ENCODE measurements at regions not wholly inside any gene's neighbourhood (a gene's known extent, or its start where the extent isn't known, plus 50 kb on each side); places are given as distances from the start of the nearest gene placed in this dataset.
"Not testable (repeated sequence)": the region's sequence is repeated elsewhere in the genome, so short reads cannot be mapped to it uniquely, and the experiment has no call there.

DNA sequence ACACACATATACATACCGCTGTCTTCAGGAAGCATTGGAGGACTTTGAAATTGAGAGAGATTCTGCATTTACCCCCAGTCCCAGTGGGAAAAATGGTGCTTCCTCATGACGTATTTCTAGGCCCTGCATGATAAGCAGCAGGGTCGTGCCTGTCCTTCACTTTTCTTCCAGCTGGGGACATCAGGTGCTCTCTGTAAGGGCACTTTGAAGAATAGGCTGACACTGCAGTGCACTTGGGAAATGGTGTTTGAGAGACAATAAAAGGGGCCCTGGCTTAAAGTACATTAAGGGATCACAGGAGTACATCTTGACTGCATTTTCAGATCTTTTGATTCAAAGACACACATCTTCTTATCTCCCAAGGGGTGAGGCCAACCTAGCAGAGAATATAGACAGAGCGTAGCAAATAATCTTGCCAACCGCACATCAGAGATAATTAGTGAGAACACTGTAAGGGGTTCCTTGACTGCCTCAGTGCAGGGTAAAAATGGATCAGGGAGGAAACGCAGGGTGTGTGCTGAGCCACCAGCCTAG, 437.9 kb downstream of the CSNK1G3 start:
- no peak overlapping the region for H3K9ac ChIP-seq (ENCODE audit: low read depth, low read length)
- H3K4me3 ChIP-seq (ENCODE audit: low read length), result no peak overlapping the region
- no peaks in the 10 kb centered on the region for H3K27me3 ChIP-seq (ENCODE audit: control insufficient read depth, insufficient read depth, low read length)
- H3K4me2 ChIP-seq (ENCODE audit: low read length), result no peak overlapping the region
- no peaks in the 10 kb centered on the region for H3K9me3 ChIP-seq (replicated peaks; ENCODE audit: low read length)
- no peaks in the 10 kb centered on the region for H3K36me3 ChIP-seq (ENCODE audit: insufficient read depth, low read length)
- H3K4me1 ChIP-seq (ENCODE audit: control insufficient read depth, insufficient read depth, low read length), result peaks cover 17% of the 10 kb centered on the region

DNA sequence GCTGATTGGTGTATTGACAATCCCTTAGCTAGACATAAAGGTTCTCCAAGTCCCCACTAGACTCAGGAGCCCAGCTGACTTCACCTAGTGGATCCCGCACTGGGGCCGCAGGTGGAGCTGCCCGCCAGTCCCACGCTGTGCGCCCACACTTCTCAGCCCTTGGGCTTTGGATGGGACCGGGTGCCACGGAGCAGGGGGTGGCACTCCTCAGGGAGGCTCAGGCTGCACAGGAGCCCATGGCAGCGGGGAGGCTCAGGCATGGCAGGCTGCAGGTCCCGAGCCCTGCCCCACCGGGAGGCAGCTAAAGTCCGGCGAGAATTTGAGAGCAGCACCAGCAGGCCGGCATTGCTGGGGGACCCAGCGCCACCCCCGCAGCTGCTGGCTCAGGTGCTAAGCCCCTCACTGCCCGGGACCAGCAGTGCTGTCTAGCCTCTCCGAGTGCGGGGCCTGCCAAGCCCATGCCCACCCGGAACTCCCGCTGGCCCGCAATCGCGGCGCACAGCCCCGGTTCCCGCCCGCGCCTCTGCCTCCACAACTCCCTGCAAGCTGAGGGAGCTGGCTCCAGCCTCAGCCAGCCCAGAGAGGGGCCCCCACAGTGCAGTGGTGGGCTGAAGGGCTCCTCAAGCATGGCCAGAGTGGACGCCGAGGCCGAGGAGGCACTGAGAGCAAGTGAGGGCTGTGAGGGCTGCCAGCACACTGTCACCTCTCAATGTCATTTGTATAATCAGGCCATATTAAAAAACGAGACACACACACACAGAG, 437.2 kb downstream of the CSNK1G3 start:
- H3K36me3 ChIP-seq (ENCODE audit: insufficient read depth, low read length), result no peaks in the 10 kb centered on the region
- peaks cover 17% of the 10 kb centered on the region for H3K4me1 ChIP-seq (ENCODE audit: control insufficient read depth, insufficient read depth, low read length)
- H3K9ac ChIP-seq (ENCODE audit: low read depth, low read length), result no peak overlapping the region
- H3K4me2 ChIP-seq (ENCODE audit: low read length), result no peak overlapping the region
- no peak overlapping the region for H3K4me3 ChIP-seq (ENCODE audit: low read length)
- no peaks in the 10 kb centered on the region for H3K27me3 ChIP-seq (ENCODE audit: control insufficient read depth, insufficient read depth, low read length)
- no peaks in the 10 kb centered on the region for H3K9me3 ChIP-seq (replicated peaks; ENCODE audit: low read length)

DNA sequence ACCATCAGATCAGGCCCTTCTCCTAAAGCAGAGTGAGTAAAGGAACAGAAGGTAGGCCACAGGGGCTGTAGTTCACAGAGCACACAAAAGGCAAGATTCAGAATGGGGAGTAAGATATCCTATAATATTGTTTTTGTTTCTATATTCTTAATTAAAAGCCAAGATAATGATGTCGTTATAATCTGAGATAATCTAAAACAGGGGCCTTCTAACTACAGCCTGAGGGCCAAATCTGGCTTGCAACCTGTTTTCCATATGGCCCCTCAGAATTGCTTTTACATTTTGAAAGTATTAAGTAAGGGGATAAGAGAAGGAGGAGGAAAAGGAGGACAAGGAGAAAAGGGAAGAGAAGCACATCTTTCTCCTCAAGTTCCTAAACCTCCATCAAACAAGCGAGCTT, 435.8 kb downstream of the CSNK1G3 start:
- H3K9ac ChIP-seq (ENCODE audit: low read depth, low read length), result no peak overlapping the region
- H3K9me3 ChIP-seq (replicated peaks; ENCODE audit: low read length), result no peaks in the 10 kb centered on the region
- H3K4me3 ChIP-seq (ENCODE audit: low read length), result no peak overlapping the region
- no peak overlapping the region for H3K4me2 ChIP-seq (ENCODE audit: low read length)
- H3K4me1 ChIP-seq (ENCODE audit: control insufficient read depth, insufficient read depth, low read length), result peaks cover 17% of the 10 kb centered on the region
- H3K36me3 ChIP-seq (ENCODE audit: insufficient read depth, low read length), result no peaks in the 10 kb centered on the region
- no peaks in the 10 kb centered on the region for H3K27me3 ChIP-seq (ENCODE audit: control insufficient read depth, insufficient read depth, low read length)

DNA sequence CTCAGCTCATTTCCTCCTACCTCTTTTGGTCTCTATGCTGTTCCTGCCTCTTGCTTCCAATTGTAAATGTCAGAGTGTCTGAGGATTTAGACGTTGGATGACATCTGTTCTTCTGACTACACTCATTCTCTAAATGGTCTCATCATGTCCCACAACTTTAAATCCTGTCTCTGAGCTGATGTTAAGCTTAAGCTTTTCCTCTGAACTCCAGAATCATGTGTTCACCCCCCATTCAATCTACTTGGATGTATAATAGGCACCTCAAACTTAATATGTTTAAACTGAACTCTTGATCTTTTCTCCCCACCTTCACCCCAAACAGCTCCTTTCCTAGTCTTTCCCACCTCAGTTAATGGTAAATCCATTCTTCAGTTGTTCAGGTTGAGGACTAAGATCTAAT, 433.6 kb downstream of the CSNK1G3 start:
- no peaks in the 10 kb centered on the region for H3K4me1 ChIP-seq (ENCODE audit: control insufficient read depth, insufficient read depth, low read length)
- H3K36me3 ChIP-seq (ENCODE audit: insufficient read depth, low read length), result no peaks in the 10 kb centered on the region
- H3K9ac ChIP-seq (ENCODE audit: low read depth, low read length), result no peak overlapping the region
- H3K9me3 ChIP-seq (replicated peaks; ENCODE audit: low read length), result no peaks in the 10 kb centered on the region
- no peaks in the 10 kb centered on the region for H3K27me3 ChIP-seq (ENCODE audit: control insufficient read depth, insufficient read depth, low read length)
- H3K4me2 ChIP-seq (ENCODE audit: low read length), result no peak overlapping the region
- no peak overlapping the region for H3K4me3 ChIP-seq (ENCODE audit: low read length)

DNA sequence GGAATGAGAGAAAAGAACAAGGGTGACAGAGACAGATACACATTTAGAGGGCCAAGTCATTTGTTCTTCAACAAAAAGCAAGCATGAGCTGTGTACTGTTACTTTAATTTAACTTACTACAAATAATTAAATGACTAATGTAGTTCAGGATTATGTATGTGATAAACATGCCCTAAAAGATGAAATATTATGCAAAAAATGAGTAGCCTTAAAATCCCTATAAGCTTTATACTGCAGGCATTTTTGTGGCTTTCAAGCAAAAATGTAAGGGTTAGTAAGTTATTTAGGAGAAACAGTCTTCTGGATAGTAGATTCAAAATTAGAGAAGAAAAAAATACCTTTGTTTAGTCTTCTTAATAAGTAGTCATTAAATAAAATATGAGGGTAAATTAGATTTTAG, 431.2 kb downstream of the CSNK1G3 start:
- Histone ChIP-seq H3K27me3 (ENCODE audit: control insufficient read depth, insufficient read depth, low read length) (no peaks in the 10 kb centered on the region), H3K9me3 (replicated peaks; ENCODE audit: low read length) (no peaks in the 10 kb centered on the region), H3K4me2 (ENCODE audit: low read length) (no peak overlapping the region), H3K4me3 (ENCODE audit: low read length) (no peak overlapping the region), H3K36me3 (ENCODE audit: insufficient read depth, low read length) (no peaks in the 10 kb centered on the region), H3K9ac (ENCODE audit: low read depth, low read length) (no peak overlapping the region), H3K4me1 (ENCODE audit: control insufficient read depth, insufficient read depth, low read length) (no peaks in the 10 kb centered on the region)

DNA sequence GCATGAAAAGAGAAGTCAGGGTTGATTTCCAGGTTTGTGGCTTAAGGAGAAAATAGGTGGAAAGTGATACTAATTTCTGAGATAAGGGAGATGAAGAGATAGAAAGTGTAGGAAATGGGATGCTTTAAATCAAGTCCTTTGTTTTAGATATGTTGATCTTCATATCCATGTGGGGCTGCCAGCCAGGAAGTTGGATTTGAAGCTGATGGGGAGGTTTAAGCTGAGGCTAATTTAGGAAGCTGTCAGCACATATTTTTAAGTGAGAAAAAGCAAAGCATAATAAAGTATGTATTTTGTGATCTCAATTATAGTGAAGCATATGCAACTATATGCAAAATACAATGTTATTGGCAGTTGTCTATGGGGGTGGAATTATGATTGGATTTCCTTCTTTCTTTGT, 428.4 kb downstream of the CSNK1G3 start:
- H3K9ac ChIP-seq (ENCODE audit: low read depth, low read length), result no peak overlapping the region
- peaks cover 6% of the 10 kb centered on the region for H3K9me3 ChIP-seq (replicated peaks; ENCODE audit: low read length)
- no peak overlapping the region for H3K4me3 ChIP-seq (ENCODE audit: low read length)
- H3K27me3 ChIP-seq (ENCODE audit: control insufficient read depth, insufficient read depth, low read length), result no peaks in the 10 kb centered on the region
- no peaks in the 10 kb centered on the region for H3K36me3 ChIP-seq (ENCODE audit: insufficient read depth, low read length)
- no peaks in the 10 kb centered on the region for H3K4me1 ChIP-seq (ENCODE audit: control insufficient read depth, insufficient read depth, low read length)
- H3K4me2 ChIP-seq (ENCODE audit: low read length), result no peak overlapping the region

DNA sequence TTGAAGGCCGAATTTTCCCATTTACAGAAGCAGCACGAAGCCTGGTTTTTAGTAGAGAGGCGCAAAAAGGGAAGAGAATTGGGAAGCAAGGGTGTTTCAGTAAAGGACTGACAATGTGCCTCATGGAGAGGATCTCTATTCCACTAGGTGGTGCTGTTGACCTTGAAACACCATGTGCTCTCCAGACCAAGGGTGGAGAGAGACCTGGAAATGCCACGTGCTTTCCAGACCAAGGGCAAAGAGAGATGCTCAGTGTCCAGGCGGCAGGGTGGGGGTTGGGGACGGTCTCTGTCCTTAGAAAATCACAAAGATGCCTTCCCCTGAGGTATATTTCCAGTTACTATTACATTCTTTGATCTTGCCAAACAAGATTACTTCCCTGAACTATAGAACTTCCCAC, 425.3 kb downstream of the CSNK1G3 start:
- Histone ChIP-seq H3K9me3 (replicated peaks; ENCODE audit: low read length) (peaks cover 6% of the 10 kb centered on the region), H3K36me3 (ENCODE audit: insufficient read depth, low read length) (no peaks in the 10 kb centered on the region), H3K4me1 (ENCODE audit: control insufficient read depth, insufficient read depth, low read length) (no peaks in the 10 kb centered on the region), H3K4me3 (ENCODE audit: low read length) (no peak overlapping the region), H3K27me3 (ENCODE audit: control insufficient read depth, insufficient read depth, low read length) (no peaks in the 10 kb centered on the region), H3K4me2 (ENCODE audit: low read length) (no peak overlapping the region), H3K9ac (ENCODE audit: low read depth, low read length) (no peak overlapping the region)

DNA sequence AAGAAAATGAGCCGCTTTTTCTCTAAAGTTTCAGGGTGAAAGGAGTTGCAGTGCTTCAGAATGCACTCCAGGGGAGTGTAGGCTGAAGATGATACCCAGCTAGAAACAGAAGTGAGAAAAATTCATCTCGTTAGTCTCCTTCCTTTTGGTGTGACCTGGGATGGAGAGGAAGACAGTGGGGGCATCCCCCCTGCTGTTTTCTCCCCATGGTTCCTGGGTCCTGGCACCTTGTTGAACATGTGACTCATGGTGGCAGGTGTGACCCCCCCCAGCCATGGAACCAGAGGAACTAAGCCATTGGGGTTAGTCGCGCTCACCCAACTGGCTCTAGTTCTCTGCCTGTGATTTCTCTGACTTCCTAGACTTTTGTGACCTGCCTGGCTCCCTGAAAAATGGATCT, 424.6 kb downstream of the CSNK1G3 start:
- Histone ChIP-seq H3K27me3 (ENCODE audit: control insufficient read depth, insufficient read depth, low read length) (no peaks in the 10 kb centered on the region), H3K4me3 (ENCODE audit: low read length) (no peak overlapping the region), H3K4me2 (ENCODE audit: low read length) (no peak overlapping the region), H3K9me3 (replicated peaks; ENCODE audit: low read length) (peaks cover 6% of the 10 kb centered on the region), H3K9ac (ENCODE audit: low read depth, low read length) (no peak overlapping the region), H3K4me1 (ENCODE audit: control insufficient read depth, insufficient read depth, low read length) (no peaks in the 10 kb centered on the region), H3K36me3 (ENCODE audit: insufficient read depth, low read length) (no peaks in the 10 kb centered on the region)

DNA sequence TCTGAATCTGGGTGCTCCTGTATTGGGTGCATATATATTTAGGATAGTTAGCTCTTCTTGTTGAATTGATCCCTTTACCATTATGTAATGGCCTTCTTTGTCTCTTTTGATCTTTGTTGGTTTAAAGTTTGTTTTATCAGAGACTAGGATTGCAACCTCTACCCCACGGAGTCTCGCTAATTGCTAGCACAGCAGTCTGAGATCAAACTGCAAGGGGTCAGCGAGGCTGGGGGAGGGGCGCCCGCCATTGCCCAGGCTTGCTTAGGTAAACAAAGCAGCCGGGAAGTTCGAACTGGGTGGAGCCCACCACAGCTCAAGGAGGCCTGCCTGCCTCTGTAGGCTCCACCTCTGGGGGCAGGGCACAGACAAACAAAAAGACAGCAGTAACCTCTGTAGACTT, 421.8 kb downstream of the CSNK1G3 start:
- H3K9me3 ChIP-seq (replicated peaks; ENCODE audit: low read length); H3K4me2 ChIP-seq (ENCODE audit: low read length); H3K9ac ChIP-seq (ENCODE audit: low read depth, low read length); H3K36me3 ChIP-seq (ENCODE audit: insufficient read depth, low read length); H3K4me3 ChIP-seq (ENCODE audit: low read length); H3K4me1 ChIP-seq (ENCODE audit: control insufficient read depth, insufficient read depth, low read length); H3K27me3 ChIP-seq (ENCODE audit: control insufficient read depth, insufficient read depth, low read length): not testable (repeated sequence)

DNA sequence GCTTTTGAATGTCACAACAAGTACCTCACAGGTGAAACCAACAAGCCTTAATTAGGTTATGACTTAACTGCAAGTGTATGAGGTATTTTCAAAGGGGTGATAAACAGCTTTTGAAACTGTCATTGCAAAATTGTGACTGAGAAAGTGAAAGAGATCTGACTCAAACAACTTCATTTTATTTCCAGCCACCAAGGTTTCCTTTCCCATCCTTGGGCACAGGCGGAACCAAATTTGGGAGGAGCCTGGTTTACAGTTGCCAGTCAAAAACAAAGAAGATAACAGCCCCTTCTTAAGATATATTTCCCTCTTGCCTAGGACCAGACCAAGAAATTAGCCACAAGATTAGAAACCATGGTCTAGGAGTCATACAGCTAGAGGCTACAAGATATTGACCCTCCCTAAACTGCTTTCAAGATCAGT, 417.1 kb downstream of the CSNK1G3 start:
- H3K4me1 ChIP-seq (ENCODE audit: control insufficient read depth, insufficient read depth, low read length), result no peaks in the 10 kb centered on the region

DNA sequence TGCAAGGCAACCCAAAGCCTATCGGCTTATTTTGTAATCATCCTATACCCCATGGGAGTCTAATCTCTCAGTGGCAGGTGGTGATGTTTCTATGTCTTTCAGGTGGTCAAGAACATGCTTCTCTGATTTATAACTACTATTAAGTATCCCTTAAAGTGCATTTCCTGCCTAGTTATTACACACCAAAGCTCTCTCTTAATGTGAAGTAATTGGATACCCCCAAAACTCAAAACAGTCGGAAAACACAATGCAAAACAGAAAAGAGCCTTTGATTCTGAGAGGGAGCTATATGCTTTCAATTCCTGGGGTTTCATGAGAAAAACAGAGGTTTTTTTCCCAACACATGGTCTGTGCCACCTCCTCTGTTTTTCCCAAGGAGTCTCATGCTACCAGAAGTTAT, 416.4 kb downstream of the CSNK1G3 start:
- Histone ChIP-seq H3K9me3 (replicated peaks; ENCODE audit: low read length) (no peaks in the 10 kb centered on the region), H3K27me3 (ENCODE audit: control insufficient read depth, insufficient read depth, low read length) (no peaks in the 10 kb centered on the region), H3K36me3 (ENCODE audit: insufficient read depth, low read length) (no peaks in the 10 kb centered on the region), H3K4me3 (ENCODE audit: low read length) (no peak overlapping the region), H3K4me2 (ENCODE audit: low read length) (no peak overlapping the region), H3K9ac (ENCODE audit: low read depth, low read length) (no peak overlapping the region), H3K4me1 (ENCODE audit: control insufficient read depth, insufficient read depth, low read length) (no peaks in the 10 kb centered on the region)

More for the DNA sequence above, 417.1 kb downstream of the CSNK1G3 start:
- Histone ChIP-seq H3K27me3 (ENCODE audit: control insufficient read depth, insufficient read depth, low read length) (no peaks in the 10 kb centered on the region), H3K9ac (ENCODE audit: low read depth, low read length) (no peak overlapping the region), H3K4me3 (ENCODE audit: low read length) (no peak overlapping the region), H3K9me3 (replicated peaks; ENCODE audit: low read length) (no peaks in the 10 kb centered on the region), H3K36me3 (ENCODE audit: insufficient read depth, low read length) (no peaks in the 10 kb centered on the region), H3K4me2 (ENCODE audit: low read length) (no peak overlapping the region)

DNA sequence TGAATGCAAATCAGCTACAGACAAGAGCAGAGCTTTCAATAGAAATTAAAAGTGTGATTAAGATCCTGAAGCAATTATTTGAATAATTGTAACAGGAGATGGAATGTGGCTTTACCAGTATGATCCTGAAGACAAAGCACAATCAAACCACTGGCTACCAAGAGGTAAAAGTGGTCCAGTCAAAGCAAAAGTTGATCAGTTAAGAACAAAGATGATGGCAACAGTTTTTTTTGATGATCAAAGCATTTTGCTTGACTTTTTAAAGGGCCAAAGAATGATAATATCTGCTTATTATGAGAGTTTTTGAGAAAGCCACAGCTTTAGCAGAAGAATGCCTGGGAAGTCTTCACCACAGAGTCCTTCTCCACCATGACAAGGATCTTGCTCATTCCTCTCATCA, 409.2 kb downstream of the CSNK1G3 start:
- no peaks in the 10 kb centered on the region for H3K36me3 ChIP-seq (ENCODE audit: insufficient read depth, low read length)
- H3K4me3 ChIP-seq (ENCODE audit: low read length), result no peak overlapping the region
- no peaks in the 10 kb centered on the region for H3K27me3 ChIP-seq (ENCODE audit: control insufficient read depth, insufficient read depth, low read length)
- H3K4me2 ChIP-seq (ENCODE audit: low read length), result no peak overlapping the region
- peaks cover 11% of the 10 kb centered on the region for H3K4me1 ChIP-seq (ENCODE audit: control insufficient read depth, insufficient read depth, low read length)
- no peak overlapping the region for H3K9ac ChIP-seq (ENCODE audit: low read depth, low read length)
- no peaks in the 10 kb centered on the region for H3K9me3 ChIP-seq (replicated peaks; ENCODE audit: low read length)

All from skeletal muscle satellite cell (primary cell).